ENCODE measurements at regions not wholly inside any gene's neighbourhood (a gene's known extent, or its start where the extent isn't known, plus 50 kb on each side); places are given as distances from the start of the nearest gene placed in this dataset.
A peak's percentile ranks its signal among the peaks of the same experiment; 100 is the strongest.

DNA sequence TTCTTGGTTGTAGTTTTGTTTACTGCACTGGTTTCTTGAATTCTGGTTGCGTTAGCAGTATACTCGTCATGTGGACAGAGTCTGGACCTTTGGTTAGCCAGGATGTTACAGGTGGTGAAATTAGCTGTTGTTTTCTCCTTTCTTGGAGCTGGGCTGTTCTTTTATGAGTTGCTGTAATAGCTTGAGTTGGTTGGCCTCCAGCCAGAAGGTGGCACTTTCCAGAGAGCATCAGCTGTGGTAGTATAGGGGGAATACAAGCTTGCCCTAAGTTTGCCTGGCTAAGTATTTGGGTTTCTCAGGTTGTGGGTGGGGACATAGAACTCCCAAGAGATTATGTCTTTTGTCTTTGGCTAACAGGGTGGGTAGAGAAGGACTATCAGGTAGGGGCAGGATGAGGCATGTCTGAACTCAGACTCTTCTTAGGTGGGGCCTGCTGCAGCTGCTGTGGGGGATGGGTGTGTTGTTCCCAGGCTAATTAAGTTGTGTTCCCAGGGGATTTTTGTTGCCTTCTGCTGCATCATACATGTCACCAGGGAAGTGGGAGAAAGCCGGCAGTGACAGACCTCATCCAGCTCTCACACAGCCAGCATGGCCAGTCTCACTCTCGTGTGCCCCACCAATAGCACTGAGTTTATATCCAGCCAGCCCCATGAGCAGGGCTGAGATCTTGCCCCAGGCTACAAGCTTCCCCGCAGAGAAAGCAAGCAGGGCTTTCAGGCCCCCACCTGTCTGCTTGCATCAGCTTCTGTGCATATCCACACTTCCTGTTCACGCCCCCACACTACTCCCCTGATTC is 246.7 kb upstream of the TPK1 start:
- no peak for DNase-seq

DNA sequence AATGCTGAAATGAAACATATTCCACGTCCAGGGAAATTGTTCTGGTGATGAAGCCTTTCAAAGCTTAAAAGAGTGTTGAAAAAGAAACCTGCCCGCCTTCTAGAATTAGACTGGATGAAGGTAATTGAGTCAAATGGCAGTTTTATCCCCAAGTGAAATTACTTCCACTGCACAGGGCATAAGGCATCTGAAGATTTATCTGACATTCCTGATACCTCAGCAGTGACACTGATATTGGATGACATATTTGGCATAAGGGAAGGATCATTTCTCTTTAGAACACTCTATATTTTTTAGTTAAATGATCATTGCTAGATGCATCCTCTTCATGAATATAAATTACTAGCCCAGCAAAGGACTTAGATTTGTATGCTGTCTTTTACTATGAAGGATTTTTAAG is 229.6 kb upstream of the TPK1 start:
- no peak for DNase-seq

DNA sequence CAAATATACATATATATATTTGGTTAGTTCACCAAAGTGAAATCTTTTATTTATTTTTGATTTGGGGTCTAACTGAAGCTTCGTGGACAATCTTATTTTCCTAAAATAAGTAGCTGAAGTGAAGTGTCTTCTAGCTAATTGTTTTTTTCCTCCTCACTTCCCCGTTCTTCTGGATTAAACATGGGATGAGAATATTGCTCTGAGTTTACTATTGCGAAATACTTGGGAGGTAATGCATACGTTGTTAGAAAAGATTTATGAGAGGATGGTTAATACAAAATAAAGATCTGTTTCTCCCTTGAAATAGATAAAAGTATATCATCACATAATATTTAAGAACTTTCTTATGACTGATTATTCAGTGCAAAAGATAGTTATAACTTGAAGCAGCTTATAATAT is 228.3 kb upstream of the TPK1 start:
- DNase-seq, result no peak

DNA sequence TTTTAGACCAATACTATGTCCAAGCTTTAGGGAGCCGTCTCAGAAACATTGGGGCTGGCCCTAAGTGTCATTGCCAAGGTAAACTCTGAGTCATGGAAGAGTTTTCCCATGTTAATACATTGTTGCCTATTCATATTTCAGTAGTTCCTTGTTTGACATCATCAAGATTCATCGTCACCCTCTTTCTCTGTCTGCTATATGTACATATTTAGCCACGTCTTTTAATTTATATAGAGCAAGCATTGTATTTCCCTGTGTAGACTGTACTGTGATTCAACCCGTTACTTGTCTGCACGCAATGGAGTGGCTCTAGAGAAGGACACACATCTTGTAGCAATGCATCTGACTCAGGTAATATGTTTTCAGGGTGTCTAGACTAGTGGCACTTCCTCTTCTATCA is 217.9 kb upstream of the TPK1 start:
- DNase-seq, result no peak

DNA sequence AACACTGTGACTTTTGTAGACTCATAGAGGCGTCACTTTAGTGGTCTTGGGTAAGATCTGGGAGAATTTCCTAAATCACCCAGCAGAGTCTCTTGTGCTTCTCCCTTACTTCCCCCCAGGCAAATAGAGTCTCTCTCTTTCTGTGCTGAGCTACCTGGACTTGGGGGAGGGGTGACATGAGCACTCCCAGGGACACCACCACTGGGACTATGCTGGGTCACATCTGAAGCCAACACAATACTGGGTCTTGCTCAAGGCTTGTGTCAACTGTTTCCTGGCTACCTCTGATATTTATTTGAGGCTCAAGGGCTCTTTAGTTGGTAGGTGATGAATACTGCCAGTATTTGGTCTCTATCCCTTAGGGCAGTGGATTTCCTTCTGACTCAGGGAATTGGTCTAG is 214.6 kb upstream of the TPK1 start:
- DNase-seq, result no peak

DNA sequence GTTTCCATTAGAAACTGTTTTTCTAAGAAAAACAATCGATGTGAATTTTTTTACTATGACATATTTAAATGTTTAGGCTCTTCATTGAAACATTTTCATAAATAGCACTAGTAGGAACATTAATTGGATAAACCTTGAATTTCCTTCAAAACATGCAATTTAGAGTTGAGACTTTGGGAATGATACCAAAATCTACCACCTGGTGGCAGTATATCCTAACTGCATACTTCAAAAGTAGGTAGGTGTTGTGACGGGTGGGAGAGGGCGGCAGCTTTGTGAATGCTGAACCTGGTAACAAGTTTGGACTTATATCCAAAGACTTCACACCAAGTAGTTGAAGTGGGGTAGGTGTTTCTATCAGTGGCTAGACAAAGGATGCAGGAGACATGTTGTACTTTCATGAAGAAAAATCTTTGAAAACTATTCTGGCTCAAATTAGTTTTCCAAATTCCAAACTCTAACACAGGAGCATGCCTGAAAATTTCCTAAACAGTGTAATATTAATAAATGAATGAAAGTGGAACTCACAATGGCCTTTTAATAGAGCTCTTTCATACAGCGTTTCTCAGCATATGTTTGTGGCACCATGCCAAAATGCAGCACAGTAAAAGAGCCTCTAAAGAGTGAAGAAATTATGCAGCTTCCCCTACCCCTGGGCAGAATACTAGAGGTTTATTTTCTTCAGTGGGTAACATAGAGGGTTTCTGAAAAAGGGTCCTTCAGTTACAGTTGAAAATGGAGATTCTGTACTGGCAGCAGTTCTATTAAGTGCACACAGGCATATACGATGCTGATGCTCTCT is 201.0 kb upstream of the TPK1 start:
- peak; percentile 9 to 27 for DNase-seq

DNA sequence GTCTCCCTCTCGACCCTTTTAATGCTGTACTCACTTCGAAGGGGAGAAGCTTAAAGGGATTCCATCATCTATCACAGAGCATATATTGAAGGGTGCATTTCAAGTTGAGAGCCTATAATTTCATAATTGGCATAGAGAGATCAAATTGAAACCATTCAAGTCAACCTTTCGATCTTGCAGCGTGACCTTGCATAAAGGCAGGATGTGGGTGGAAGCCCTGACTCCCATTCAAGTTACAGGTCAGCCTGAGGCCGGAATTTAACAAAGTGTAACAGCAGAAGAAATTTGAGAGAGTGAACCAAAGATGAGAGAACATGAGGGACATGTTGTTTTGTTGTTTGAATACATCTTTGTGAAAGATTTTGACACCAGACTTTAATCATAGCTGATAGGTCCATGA is 195.3 kb upstream of the TPK1 start:
- DNase-seq, result no peak

DNA sequence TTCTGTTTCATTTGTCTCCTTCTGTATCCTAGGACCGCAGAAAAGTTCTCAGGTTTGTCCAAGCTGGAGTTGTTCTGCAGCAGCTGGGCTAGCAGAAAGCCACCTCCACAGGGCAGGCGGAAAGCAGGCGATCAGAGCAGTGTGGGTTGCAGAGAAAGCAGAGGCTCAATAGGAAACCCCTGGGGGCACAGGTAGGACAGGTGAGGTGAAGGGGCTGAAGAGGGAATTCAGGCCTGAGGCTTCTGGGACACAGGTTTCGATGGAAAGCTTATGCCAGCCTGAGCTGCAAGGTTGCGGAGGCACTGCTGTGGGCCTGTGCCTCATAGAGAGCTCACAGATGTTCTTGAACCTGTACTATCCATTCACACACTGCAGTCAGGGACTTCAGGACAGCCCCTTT is 194.9 kb upstream of the TPK1 start:
- DNase-seq, result no peak

DNA sequence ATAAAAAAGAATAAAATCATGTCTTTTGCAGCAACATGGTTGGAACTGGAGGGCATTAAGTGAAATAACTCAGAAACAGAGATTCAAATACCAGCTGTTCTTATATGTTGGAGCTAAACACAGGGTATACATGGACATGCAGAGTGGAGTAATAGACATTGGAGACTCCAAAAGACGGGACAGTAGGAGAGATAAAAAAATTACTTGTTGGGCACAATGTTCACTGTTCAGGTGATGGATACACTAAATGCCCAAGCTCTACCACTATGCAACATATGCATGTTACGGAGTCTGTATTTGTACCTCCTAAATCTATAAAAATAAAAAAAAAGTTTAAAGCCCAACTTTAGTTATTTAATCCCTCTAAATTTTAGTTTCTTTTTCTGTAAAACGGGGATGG is 184.6 kb upstream of the TPK1 start:
- DNase-seq, result no peak

DNA sequence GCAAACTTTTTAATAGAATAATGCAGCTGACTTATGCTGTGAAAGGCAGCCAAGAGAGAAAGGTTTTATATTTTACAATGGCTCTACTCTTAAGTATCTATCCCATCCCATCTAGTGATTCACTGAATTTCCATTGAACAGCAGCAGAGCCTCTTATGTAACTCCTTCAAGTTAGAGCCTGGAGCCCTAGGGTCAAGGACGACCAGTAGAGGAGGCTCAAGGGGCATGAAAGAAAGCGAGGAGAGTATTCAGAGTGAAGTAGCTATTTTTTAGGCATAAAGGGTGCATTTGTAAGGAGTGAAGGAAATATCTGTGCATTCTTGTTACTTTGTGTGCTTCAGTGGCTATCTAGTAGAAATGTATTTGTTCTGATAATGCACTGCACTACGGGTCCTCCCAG is 180.2 kb upstream of the TPK1 start:
- DNase-seq, result no peak

DNA sequence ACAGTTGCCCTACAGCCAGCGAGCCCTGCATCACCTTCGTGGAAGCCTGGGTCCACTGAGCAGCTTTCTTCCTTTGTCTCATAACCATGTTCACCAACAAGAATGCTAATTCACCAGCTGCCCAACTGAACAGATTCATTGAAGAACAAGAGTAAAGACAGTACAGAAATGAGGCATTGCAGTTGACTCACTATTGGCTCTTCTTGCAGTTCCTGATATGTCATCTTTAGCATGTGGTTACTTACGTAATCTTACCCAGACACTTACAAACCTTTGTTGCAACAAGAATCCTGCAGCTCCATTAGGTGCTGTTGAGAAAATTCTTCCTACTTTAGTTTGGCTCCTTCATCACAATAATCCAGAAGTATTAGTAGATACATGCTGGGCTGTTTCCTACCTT is 174.0 kb upstream of the TPK1 start:
- DNase-seq, result no peak

DNA sequence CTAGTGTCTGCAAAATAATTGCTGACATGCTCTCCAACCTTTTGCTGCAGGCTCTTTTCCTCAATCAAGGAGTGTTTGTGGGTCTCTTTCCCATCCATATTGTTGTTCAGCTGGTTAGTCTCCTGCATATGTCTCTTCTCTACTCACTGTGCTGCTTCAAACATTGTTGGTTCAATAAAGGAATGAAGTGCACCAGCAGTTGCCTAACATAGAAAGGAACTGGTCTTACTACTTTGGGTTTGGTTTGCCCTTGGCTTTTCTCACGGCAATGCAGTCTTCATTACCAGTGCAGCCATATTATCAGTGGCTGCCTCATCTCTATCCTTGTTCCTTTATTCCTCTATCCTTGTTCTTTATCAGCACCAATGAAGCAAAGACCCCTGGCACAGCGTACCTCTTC is 169.7 kb upstream of the TPK1 start:
- DNase-seq, result no peak

DNA sequence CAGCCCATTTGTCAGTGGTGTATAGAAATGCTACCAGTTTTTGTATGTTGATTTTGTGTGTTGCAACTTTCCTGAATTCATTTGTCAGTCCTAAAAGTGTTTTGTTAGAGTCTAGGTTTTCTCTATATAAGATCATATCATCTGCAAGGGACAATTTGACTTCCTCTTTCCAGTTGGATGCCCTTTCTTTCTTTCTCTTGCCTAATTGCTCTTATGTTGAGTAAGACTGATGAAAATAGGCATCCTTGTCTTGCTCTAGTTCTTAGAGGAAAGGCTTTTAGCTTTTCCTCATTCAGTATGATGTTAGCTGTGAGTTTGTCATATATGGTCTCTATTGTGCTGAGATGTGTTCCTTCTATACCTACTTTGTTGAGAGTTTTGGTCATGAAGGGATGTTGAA is 161.7 kb upstream of the TPK1 start:
- no peak for DNase-seq

DNA sequence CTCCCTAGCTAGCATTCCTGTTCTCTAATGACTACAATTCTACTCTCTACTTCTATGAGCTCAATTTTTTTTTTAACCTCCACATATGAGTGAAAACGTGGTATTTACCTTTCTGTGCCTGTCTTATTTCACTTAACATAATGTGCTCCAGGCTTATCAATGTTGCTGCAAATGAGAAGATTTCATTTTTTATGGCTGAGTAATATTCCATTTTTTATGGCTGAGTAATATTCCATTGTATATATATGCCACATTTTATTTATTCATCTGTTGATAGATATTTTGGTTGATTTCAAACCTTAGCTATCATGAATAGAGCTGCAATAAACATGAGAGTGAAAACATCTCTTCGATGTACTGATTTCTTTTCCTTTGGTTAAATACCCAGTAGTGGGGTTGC is 159.6 kb upstream of the TPK1 start:
- DNase-seq, result no peak

DNA sequence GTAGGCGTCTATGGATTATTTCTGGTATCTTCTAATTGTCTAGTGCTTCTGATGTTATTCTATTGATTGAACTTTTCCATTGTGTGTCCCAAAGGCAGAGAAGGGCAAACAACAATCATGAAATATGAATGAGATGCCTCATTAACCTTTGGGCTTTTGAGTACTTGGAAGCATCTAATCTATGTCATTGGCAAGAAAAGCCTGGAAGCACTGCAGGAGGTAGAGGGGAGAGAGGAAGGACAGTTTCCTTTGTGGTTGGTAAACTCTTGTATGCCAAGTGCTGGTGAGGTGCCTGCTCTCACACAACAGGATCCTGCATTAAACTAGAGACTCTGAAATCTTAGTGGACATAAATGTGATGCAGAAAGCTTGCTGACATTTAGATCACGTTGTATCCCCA is 155.2 kb upstream of the TPK1 start:
- no peak for DNase-seq

DNA sequence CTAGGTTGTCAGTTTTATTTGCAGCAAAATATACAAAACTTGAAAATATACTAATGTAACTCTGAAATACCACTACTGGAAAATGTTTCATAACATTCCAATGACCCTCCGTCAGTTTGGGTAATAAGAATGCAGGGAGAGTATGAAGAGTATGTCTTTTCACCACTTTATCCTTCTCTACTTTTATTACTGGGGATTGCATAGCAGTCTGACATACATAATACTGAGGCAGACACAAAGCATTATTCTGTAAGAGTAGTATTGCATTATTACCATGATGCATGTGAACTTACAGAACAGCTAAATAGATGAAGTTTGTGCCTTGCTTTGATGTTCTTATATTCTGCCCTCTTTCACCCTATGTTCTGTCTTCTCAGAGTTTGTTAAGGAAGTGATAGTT is 151.8 kb upstream of the TPK1 start:
- DNase-seq, result no peak

DNA sequence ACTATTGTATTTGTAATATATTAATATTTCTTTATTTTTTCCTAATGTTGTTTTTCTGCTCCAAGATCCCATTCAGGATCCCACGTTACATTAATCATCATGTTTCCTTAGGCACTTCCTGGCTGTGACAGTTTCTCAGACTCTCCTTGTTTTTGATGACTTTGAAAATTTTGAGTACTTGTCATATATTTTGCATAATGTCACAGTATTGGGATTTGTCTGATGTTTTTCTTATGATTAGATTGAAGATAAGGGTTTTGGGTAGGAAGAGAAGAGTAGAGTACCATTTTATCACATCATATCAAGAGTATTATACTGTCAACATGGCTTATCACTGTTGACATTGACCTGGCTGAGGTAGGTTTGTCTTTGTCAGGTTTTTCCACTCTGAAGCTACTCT is 146.3 kb upstream of the TPK1 start:
- no peak for DNase-seq

DNA sequence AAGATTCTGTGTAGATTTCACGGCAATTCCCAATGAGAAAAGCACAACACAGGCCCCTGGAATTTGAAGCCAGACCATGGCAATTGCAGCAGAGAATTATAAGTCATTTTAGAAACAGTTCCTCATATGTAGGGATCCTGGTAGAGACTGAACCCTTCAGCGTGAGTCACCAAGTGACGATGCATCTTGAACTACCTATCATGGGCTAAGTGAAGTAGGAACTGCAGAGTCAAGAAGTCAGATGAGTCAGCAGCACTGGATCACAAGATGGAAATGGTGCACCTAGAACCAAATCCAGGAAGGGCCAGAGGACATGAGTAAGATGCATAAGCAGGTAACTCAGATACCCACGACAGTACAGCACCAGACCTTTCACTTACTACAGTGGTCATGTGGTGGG is 140.0 kb upstream of the TPK1 start:
- no peak for DNase-seq

DNA sequence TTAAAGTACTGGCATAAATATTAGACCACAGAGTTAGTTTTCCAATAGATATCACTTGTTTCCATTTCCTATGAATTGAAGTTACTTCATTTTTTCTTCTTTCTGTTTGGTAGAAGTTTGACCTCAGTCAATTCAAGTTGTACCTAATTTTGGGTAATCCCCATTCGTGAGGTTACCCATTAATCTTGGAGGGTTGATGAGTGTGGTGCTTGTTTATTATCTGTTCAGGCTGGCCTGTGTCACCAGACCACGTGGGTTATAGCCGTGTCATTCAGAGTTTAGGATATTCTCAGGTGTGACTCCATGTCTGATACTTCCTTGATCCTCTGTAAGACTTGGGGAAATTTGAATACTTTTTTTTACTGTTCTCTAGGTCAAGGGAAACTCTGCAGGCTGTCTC is 133.9 kb upstream of the TPK1 start:
- no peak for DNase-seq

DNA sequence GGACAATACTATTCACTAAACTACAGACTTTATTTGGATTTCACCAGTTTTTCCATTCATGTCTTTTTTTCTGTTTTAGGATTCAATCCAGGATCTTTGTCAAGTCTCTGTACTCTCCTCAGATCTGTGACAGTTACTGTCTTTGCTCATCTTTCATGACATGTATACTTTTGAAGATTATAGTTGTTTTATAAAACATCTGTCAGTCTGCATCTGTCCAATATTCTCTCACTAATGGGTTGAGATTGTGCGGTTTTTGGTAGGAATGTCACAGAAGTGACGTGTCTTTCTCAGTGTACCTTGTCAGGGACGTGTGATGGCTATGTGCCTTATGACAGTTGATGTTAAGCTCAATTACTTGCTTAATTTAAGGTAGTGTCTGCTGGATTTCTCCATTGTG is 124.9 kb upstream of the TPK1 start:
- DNase-seq, result no peak

DNA sequence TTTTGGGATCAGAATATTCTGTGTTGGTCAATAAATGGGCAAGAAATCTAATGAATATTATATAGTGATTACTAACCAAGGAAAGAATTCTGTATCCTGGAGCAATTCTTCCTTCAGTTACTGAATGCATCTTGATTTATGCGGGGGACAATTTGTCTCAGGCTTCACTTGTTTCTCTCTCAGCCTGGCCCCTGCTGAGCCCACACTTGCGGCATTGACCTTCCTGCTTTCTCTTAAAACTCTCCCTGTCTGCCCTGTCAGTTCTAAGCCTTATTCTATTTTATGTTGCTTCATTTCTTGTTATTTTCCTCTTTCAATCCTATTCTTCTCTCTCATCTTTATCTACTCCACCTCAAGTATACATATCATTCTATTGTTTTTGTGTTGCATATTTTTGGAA is 122.1 kb upstream of the TPK1 start:
- DNase-seq, result no peak

DNA sequence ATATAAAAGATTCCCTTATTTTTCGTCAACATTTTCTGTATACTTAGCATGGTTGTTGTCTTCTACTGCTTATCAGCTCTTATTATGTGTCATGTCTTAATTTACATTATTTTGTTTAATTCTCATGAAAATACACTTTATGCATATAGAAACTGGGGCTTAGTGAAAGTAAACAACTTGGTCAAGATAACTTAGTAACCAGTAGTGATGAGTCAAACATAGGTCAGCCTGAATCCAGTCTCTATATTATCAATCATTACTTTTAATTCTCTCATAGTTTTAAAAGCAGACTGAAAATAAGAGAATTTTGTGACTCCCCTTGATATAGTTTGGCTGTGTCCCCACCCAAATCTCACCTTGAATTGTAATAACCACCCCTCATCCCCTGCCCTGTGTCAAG is 119.6 kb upstream of the TPK1 start:
- no peak for DNase-seq

DNA sequence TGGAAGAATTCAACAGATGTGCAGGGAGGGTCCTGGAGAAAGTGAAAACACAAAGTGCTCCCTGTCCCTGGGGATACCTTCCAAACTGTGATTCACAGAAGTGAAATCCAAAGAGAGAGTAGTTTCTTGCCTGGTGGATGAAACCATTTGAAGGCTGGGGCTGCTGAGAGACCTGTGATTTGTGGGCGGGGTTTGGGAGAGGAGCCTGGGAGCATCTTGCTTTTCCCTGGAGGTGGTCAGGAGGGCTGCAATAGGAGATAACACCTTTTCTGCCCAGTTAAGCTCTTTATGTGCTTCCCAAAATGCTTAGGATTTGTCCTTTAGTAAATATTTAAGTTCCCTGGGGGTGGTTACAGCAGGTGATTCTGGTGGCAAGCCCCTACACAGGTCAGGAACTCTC is 105.3 kb upstream of the TPK1 start:
- DNase-seq, result no peak

DNA sequence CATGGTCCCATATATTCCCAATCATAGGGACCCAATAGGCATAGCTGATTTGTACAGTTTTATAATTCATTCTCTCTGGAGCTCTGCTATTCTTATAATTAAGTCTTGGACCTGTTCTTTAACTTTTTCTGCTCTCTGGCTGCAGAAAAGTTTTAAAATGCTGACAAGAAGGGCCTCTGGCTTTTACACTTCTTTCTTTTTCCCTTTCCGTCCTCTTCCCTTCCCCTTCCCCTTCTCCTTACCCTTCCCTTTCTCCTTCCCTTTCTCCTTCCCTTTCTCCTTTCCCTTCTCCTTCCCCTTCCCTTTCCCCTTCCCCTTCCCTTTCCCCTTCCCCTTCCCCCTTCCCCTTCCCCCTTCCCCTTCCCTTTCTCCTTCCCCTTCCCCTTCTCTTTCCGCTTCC is 101.3 kb upstream of the TPK1 start:
- no peak for DNase-seq

DNA sequence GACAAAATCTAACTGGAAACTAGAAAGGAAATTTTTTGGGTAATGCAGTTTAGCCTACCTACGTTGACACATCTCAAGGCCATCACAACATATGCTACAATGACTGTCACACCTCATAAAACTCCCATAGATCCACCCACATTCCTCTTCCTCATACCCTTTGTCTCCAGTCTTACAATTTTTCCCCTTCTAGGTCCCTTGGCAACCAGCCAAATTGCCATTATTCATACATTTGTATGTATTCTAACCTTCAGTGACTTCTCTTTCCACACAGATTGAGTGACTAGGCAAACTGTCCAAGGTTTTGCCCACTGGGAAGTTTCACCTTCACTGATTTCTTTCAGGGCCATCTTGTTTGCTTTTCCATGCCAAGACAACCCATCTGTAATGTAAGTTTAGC is 100.5 kb upstream of the TPK1 start:
- DNase-seq, result no peak
